AML-193 (cell line): ENCODE measurements at regions not wholly inside any gene's neighbourhood (a gene's known extent, or its start where the extent isn't known, plus 50 kb on each side); places are given as distances from the start of the nearest gene placed in this dataset.

Experiments
- DNase-seq, 2 experiments: peaks; one replicate each; lab custom pipeline; 2025; lab: John Stamatoyannopoulos, UW

GRCh38 chr18:68623342-68623741 lies 91.6 kb downstream of the TMX3 start:
- peak; percentile 33 to 43 for DNase-seq

- no peak for DNase-seq
Observed at GRCh38 chr18:68611311-68611710, 103.6 kb downstream of the TMX3 start.

- DNase-seq: no peak
Observed at GRCh38 chr18:68608851-68609490, 105.9 kb downstream of the TMX3 start.

GRCh38 chr18:68607852-68608251 lies 107.1 kb downstream of the TMX3 start:
- no peak for DNase-seq

GRCh38 chr18:68604256-68604655 lies 110.7 kb downstream of the TMX3 start:
- no peak for DNase-seq

- DNase-seq: no peak
Observed at GRCh38 chr18:68596016-68596415, 118.9 kb downstream of the TMX3 start.

GRCh38 chr18:68588169-68588568 lies 126.7 kb downstream of the TMX3 start:
- no peak for DNase-seq

- no peak for DNase-seq
Observed at GRCh38 chr18:68583685-68584084, 131.2 kb downstream of the TMX3 start.

- DNase-seq: no peak
Observed at GRCh38 chr18:68574311-68574710, 140.6 kb downstream of the TMX3 start.

- no peak for DNase-seq
Observed at GRCh38 chr18:68569936-68570335, 145.0 kb downstream of the TMX3 start.

- DNase-seq: no peak
Observed at GRCh38 chr18:68568364-68569155, 146.3 kb downstream of the TMX3 start.

GRCh38 chr18:68566991-68567390 lies 147.9 kb downstream of the TMX3 start:
- no peak for DNase-seq

GRCh38 chr18:68564961-68565360 lies 149.9 kb downstream of the TMX3 start:
- DNase-seq: no peak

GRCh38 chr18:68564351-68564750 lies 150.6 kb downstream of the TMX3 start:
- DNase-seq: no peak

GRCh38 chr18:68560128-68560527 lies 154.8 kb downstream of the TMX3 start:
- no peak for DNase-seq

GRCh38 chr18:68557183-68557582 lies 157.7 kb downstream of the TMX3 start:
- no peak for DNase-seq

GRCh38 chr18:68555879-68556301 lies 159.0 kb downstream of the TMX3 start:
- DNase-seq: no peak

- DNase-seq: no peak
Observed at GRCh38 chr18:68548904-68549870, 165.7 kb downstream of the TMX3 start.

- DNase-seq: no peak
Observed at GRCh38 chr18:68543344-68543743, 171.6 kb downstream of the TMX3 start.

- no peak for DNase-seq
Observed at GRCh38 chr18:68542846-68543245, 172.1 kb downstream of the TMX3 start.

- no peak for DNase-seq
Observed at GRCh38 chr18:68533641-68534040, 181.3 kb downstream of the TMX3 start.

- no peak for DNase-seq
Observed at GRCh38 chr18:68532328-68532885, 182.5 kb downstream of the TMX3 start.
